SU-DHL-6 (cell line): ENCODE measurements at regions not wholly inside any gene's neighbourhood (a gene's known extent, or its start where the extent isn't known, plus 50 kb on each side); places are given as distances from the start of the nearest gene placed in this dataset.

ENCODE experiments used
- CTCF ChIP-seq: fragments of 200-600 bp; sonication (generic); IDR thresholded peaks from one replicate; pipeline ENCODE4 v1.5.1; 2017; ENCODE audit warnings: antibody characterized with exemption, mild to moderate bottlenecking, low read length, moderate library complexity; ENCODE audit not compliant: insufficient read depth, poor library complexity, severe bottlenecking
- EZH2phosphoT487 ChIP-seq: fragments of 200-600 bp; sonication (generic), shearing (Covaris generic); conservative IDR thresholded peaks from 2 replicates; pipeline ENCODE4 v1.6.1; 2018; ENCODE audit warnings: mild to moderate bottlenecking, antibody characterized with exemption, low read length, moderate library complexity, mixed read lengths

GRCh38 chr5:36535378-36535777, 71.0 kb upstream of the SLC1A3 start:
- TF ChIP-seq CTCF (no peak), EZH2phosphoT487 (no peak)
